Right lobe of liver (tissue), 4 donors: ENCODE measurements at regions not wholly inside any gene's neighbourhood (a gene's known extent, or its start where the extent isn't known, plus 50 kb on each side); places are given as distances from the start of the nearest gene placed in this dataset.

Experiments used
- POLR2A ChIP-seq: fragments of 450-650 bp; IDR thresholded peaks from one replicate; pipeline ENCODE4 v1.6.1; 2017; ENCODE audit warnings: antibody characterized with exemption, mild to moderate bottlenecking
- TF ChIP-seq, protein P1 (sequence below), 4 donors: fragments of 200-600 bp in 3 of 4; fragments of 450-650 bp in 1 of 4; IDR thresholded peaks; one replicate each; pipeline versions ENCODE4 v1.5.1 to v1.8.0; 2016 to 2022; ENCODE audit warnings: antibody characterized with exemption in 4 of 4, mild to moderate bottlenecking in 2 of 4
- donor health status: DM: no; HTN: no; CAD: no.
- donor health status: DM: no; HTN: no; CAD: no.
- donor health status: DM: no; HTN: yes; CAD: no.

DNA sequence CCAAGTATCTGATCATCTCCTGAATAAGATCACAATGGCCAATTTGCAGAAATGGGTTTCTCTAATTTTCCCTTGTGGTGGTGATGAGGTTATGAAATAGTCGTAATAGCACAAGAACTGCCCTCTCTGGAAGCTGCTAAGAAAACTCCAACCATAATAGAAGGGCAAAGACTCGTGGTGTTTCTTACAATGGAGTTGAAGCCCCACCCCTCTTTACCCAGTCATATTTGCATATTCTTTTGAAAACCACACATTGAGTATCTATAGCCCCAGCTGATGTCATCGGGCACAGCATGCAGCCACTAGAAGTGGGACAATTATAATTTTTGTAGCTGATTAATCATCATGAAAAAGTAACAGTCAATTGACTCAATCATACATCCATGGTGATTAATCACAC is 452.1 kb upstream of the POU3F2 start:
- TF ChIP-seq, protein P1, sequence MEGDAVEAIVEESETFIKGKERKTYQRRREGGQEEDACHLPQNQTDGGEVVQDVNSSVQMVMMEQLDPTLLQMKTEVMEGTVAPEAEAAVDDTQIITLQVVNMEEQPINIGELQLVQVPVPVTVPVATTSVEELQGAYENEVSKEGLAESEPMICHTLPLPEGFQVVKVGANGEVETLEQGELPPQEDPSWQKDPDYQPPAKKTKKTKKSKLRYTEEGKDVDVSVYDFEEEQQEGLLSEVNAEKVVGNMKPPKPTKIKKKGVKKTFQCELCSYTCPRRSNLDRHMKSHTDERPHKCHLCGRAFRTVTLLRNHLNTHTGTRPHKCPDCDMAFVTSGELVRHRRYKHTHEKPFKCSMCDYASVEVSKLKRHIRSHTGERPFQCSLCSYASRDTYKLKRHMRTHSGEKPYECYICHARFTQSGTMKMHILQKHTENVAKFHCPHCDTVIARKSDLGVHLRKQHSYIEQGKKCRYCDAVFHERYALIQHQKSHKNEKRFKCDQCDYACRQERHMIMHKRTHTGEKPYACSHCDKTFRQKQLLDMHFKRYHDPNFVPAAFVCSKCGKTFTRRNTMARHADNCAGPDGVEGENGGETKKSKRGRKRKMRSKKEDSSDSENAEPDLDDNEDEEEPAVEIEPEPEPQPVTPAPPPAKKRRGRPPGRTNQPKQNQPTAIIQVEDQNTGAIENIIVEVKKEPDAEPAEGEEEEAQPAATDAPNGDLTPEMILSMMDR (IDR thresholded peaks at IDR 0.05): no peak
- TF ChIP-seq POLR2A: no peak
